Panc1 (cell line): ENCODE measurements at regions not wholly inside any gene's neighbourhood (a gene's known extent, or its start where the extent isn't known, plus 50 kb on each side); places are given as distances from the start of the nearest gene placed in this dataset.

Source experiments
- ATAC-seq: fragments of 200-7000 bp; cut with Tn5 transposase; 2 replicates; pipeline ENCODE4 v1.9.1; 2020; ENCODE audit warnings: mild to moderate bottlenecking, moderate library complexity
- BruUV-seq: library from RNA; stranded (reverse); fragments of 400-500 nt; replicated peaks from 2 replicates; lab custom pipeline; 2021; lab: Mats Ljungman, UMichigan
- CTCF ChIA-PET: fragments of 300-600 bp; sonication (Branson Sonifier 250); formaldehyde crosslinking; loops from one replicate; lab custom pipeline; 2022; ENCODE audit warnings: antibody characterized with exemption; lab: Charles Lee
- POLR2A ChIA-PET: fragments of 300-600 bp; sonication (Branson Sonifier 250); formaldehyde crosslinking; loops from one replicate; lab custom pipeline; 2022; ENCODE audit warnings: antibody characterized with exemption; lab: Charles Lee
- DNase-seq: peaks from one replicate; pipeline ENCODE4 v3.0.0-alpha.2; 2010; ENCODE audit warnings: low read depth, low spot score
- H3K27ac ChIP-seq: 2 replicates; pipeline ENCODE4 v1.5.1; 2011; ENCODE audit warnings: mild to moderate bottlenecking, low read length, inconsistent platforms
- H3K27me3 ChIP-seq: fragments of 200-500 bp; sonication (Bioruptor generic); 2 replicates; pipeline ENCODE4 v1.6.0; 2014; ENCODE audit warnings: low read length, inconsistent platforms; ENCODE audit not compliant: control insufficient read depth, insufficient read depth
- H3K36me3 ChIP-seq: fragments of 200-500 bp; sonication (Bioruptor generic); 2 replicates; pipeline ENCODE4 v1.5.1; 2014; ENCODE audit warnings: inconsistent platforms, mild to moderate bottlenecking, low read length, moderate library complexity; ENCODE audit not compliant: control insufficient read depth, insufficient read depth
- H3K4me1 ChIP-seq: 2 replicates; pipeline ENCODE4 v1.5.1; 2011; ENCODE audit warnings: inconsistent platforms, mild to moderate bottlenecking, low read length, moderate library complexity; ENCODE audit not compliant: control insufficient read depth, insufficient read depth
- H3K4me3 ChIP-seq, 2 experiments: 2 replicates each; pipeline ENCODE4 v1.5.1; 2011 to 2012; ENCODE audit warnings: low read depth in 2 of 2, low read length in 2 of 2, mild to moderate bottlenecking in 2 of 2, inconsistent platforms in 1 of 2, moderate library complexity in 1 of 2
- H3K9me3 ChIP-seq: fragments of 200-500 bp; sonication (Bioruptor generic); 2 replicates; pipeline ENCODE4 v1.5.1; 2014; ENCODE audit warnings: low read depth, mild to moderate bottlenecking, inconsistent platforms, low read length, moderate library complexity; ENCODE audit not compliant: control insufficient read depth, insufficient read depth
- CTCF ChIP-seq: fragments of 450-650 bp; IDR thresholded peaks from 2 replicates; pipeline ENCODE4 v1.5.1; 2017; ENCODE audit warnings: mild to moderate bottlenecking
- POLR2AphosphoS5 ChIP-seq: IDR thresholded peaks from 2 replicates; pipeline ENCODE4 v1.6.1; 2012; ENCODE audit warnings: mild to moderate bottlenecking, low read depth, low read length, moderate library complexity
- REST ChIP-seq, 2 experiments: IDR thresholded peaks; 2 replicates each; pipeline ENCODE4 v1.6.1; 2011 to 2012; ENCODE audit warnings: low read depth in 2 of 2, control low read depth in 1 of 2, low read length in 1 of 2, mild to moderate bottlenecking in 1 of 2, moderate library complexity in 1 of 2; ENCODE audit not compliant: insufficient read depth in 1 of 2
- SIN3A ChIP-seq: IDR thresholded peaks from 2 replicates; pipeline ENCODE4 v1.6.1; 2012; ENCODE audit warnings: low read depth, mild to moderate bottlenecking, low read length, moderate library complexity, borderline replicate concordance; ENCODE audit not compliant: insufficient read depth
- TCF7L2 ChIP-seq: IDR thresholded peaks from 2 replicates; pipeline ENCODE4 v1.6.1; 2011; ENCODE audit warnings: mild to moderate bottlenecking, low read depth, low read length, inconsistent platforms
- in situ Hi-C: cut with HindIII; loops from 2 replicates; pipeline ENCODE4 v1.10.0; 2016; ENCODE audit warnings: low sequenced_read_pairs, low pct_unique_long_range_greater_than_20kb
- intact Hi-C: fragments of 100-400 bp; cut with micrococcal nuclease; formaldehyde crosslinking; loops from one replicate; pipeline ENCODE4 v1.10.0; 2022; ENCODE audit not compliant: unreplicated experiment

DNA sequence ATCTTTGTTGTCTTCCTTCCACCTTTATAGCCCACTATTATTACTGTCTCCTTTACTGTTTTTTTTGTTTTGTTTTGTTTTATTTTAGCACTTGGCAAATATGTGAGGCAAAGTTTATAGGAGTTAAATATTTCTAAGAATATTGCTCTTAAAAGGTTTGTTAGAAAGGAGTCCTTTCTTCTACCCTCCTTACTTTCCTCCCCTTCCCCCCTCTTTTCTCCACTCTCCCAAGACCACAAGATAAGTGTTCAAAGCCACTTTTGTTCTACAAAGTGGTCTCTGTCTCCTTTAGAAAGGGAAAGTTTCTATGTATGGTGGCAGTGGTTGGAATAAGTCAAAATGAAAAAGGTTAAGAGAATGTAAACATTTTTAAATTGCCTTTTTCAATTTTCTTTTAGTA lies 130.7 kb upstream of the TSC22D2 start:
- no peak for TF ChIP-seq POLR2AphosphoS5
- H3K4me3 ChIP-seq: no peak overlapping the region
- no peak for ATAC-seq
- no peaks in the 10 kb centered on the region for H3K36me3 ChIP-seq
- peak overlapping the region; percentile 7; the same call in 1 of the 2 replicates for H3K27ac ChIP-seq
- H3K9me3 ChIP-seq: peaks cover 2% of the 10 kb centered on the region; the same call in 1 of the 2 replicates
- no TSS peak for BruUV-seq
- in situ Hi-C loops: no loop called here
- ChIA-PET CTCF (no interaction called here), POLR2A (no interaction called here)
- peaks cover 7% of the 10 kb centered on the region; the same call in 1 of the 2 replicates for H3K4me1 ChIP-seq
- intact Hi-C loops: no loop called here
- DNase-seq: no peak
- H3K27me3 ChIP-seq: no peaks in the 10 kb centered on the region

GRCh38 chr3:150275941-150276340 lies 132.2 kb upstream of the TSC22D2 start:
- POLR2A ChIA-PET: interaction anchor here (0.6 kb wide), 1 partner anchor 133 kb away, joined by 5 read pairs; no protein-coding TSS in a partner anchor

More at GRCh38 chr3:150275941-150276340, 132.2 kb upstream of the TSC22D2 start:
- Histone ChIP-seq H3K9me3 (no peaks in the 10 kb centered on the region; the same call in 1 of the 2 replicates), H3K27ac (no peak overlapping the region), H3K4me1 (peaks cover 7% of the 10 kb centered on the region; the same call in 1 of the 2 replicates), H3K36me3 (no peaks in the 10 kb centered on the region), H3K27me3 (no peaks in the 10 kb centered on the region), H3K4me3 (no peak overlapping the region)
- in situ Hi-C loops (no loop called here), intact Hi-C loops (no loop called here)
- CTCF ChIA-PET: no interaction called here
- TF ChIP-seq CTCF: no peak
- no peak for TF ChIP-seq TCF7L2
- TF ChIP-seq POLR2AphosphoS5: no peak
- TF ChIP-seq SIN3A: no peak
- TF ChIP-seq REST (IDR thresholded peaks at IDR 0.05; ENCODE audit: insufficient read depth in 1 of 2, low read depth in 2 of 2, low read length in 1 of 2): no peak
- no TSS peak for BruUV-seq
- ATAC-seq: no peak
- no peak for DNase-seq
